Esophagus squamous epithelium (tissue), 4 donors: ENCODE measurements at regions not wholly inside any gene's neighbourhood (a gene's known extent, or its start where the extent isn't known, plus 50 kb on each side); places are given as distances from the start of the nearest gene placed in this dataset.
"Not testable (repeated sequence)": the region's sequence is repeated elsewhere in the genome, so short reads cannot be mapped to it uniquely, and the experiment has no call there.

Experiments
- POLR2A ChIP-seq, 4 donors: fragments of 450-650 bp; IDR thresholded peaks; one replicate each; pipeline ENCODE4 v1.6.1; 2017; ENCODE audit warnings: antibody characterized with exemption in 4 of 4, mild to moderate bottlenecking in 4 of 4, moderate library complexity in 3 of 4
- TF ChIP-seq, protein P1 (sequence below), 6 experiments: fragments of 450-650 bp in 4 of 6; fragments of 200-600 bp in 2 of 6; sonication (generic) in 2 of 6; IDR thresholded peaks; one replicate each; pipeline ENCODE4 v1.5.1; 2016 to 2019; ENCODE audit warnings: antibody characterized with exemption in 6 of 6, mild to moderate bottlenecking in 4 of 6, moderate library complexity in 4 of 6

DNA sequence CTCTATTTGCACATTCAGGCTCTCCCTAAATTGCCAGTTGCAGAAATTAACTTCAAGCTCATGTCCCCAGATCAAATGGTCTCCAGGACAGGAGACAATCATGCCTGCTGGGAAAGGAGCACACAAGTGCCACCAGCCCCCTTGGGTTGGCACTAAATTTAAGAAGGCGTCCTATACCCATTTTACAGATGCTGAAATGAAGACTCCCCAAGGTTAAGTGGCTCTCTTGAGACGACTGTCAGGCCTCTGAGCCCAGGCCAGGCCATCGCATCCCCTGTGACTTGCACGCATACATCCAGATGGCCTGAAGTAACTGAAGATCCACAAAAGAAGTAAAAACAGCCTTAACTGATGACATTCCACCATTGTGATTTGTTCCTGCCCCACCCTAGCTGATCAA lies 232.5 kb upstream of the FOXF1 start:
- TF ChIP-seq, protein P1, sequence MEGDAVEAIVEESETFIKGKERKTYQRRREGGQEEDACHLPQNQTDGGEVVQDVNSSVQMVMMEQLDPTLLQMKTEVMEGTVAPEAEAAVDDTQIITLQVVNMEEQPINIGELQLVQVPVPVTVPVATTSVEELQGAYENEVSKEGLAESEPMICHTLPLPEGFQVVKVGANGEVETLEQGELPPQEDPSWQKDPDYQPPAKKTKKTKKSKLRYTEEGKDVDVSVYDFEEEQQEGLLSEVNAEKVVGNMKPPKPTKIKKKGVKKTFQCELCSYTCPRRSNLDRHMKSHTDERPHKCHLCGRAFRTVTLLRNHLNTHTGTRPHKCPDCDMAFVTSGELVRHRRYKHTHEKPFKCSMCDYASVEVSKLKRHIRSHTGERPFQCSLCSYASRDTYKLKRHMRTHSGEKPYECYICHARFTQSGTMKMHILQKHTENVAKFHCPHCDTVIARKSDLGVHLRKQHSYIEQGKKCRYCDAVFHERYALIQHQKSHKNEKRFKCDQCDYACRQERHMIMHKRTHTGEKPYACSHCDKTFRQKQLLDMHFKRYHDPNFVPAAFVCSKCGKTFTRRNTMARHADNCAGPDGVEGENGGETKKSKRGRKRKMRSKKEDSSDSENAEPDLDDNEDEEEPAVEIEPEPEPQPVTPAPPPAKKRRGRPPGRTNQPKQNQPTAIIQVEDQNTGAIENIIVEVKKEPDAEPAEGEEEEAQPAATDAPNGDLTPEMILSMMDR (IDR thresholded peaks at IDR 0.05), result not testable (repeated sequence)
- TF ChIP-seq POLR2A (IDR thresholded peaks at IDR 0.05), result not testable (repeated sequence)
